ENCODE measurements at regions not wholly inside any gene's neighbourhood (a gene's known extent, or its start where the extent isn't known, plus 50 kb on each side); places are given as distances from the start of the nearest gene placed in this dataset.

DNA sequence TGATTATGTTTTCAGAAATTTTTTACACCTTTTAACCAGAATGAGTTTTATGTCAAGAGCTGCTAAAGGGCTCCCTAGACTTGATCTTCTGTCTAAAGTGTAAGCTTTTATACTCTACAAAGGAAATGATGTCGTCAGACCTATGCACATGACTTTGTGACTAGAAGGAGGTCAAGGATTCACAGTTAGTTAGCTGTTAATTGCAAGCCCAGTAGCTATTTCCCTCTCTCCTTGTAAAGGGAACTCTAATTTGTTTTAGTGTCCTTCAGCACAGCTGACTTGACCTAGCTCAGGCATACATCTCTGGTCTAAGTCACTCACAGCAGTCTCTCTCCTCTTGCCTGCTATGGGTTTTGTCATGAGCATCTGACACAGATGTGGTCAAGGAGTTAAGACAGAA lies 173.5 kb upstream of the NREP start:
- no peak for TF ChIP-seq POLR2A (IDR thresholded peaks at IDR 0.05)
- TF ChIP-seq, protein P1, sequence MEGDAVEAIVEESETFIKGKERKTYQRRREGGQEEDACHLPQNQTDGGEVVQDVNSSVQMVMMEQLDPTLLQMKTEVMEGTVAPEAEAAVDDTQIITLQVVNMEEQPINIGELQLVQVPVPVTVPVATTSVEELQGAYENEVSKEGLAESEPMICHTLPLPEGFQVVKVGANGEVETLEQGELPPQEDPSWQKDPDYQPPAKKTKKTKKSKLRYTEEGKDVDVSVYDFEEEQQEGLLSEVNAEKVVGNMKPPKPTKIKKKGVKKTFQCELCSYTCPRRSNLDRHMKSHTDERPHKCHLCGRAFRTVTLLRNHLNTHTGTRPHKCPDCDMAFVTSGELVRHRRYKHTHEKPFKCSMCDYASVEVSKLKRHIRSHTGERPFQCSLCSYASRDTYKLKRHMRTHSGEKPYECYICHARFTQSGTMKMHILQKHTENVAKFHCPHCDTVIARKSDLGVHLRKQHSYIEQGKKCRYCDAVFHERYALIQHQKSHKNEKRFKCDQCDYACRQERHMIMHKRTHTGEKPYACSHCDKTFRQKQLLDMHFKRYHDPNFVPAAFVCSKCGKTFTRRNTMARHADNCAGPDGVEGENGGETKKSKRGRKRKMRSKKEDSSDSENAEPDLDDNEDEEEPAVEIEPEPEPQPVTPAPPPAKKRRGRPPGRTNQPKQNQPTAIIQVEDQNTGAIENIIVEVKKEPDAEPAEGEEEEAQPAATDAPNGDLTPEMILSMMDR (IDR thresholded peaks at IDR 0.05) = no peak

All from vagina (tissue), 2 donors.